ENCODE measurements at regions not wholly inside any gene's neighbourhood (a gene's known extent, or its start where the extent isn't known, plus 50 kb on each side); places are given as distances from the start of the nearest gene placed in this dataset.

GRCh38 chr14:97710726-97711125 lies 913.5 kb downstream of the VRK1 start:
- TF ChIP-seq CTCF (IDR thresholded peaks at IDR 0.05) = no peak
- no peak for TF ChIP-seq POLR2A (IDR thresholded peaks at IDR 0.05)
- no peak for TF ChIP-seq EP300 (IDR thresholded peaks at IDR 0.05)
- TF ChIP-seq POLR2AphosphoS5 (IDR thresholded peaks at IDR 0.05) = no peak
